Left ventricle myocardium inferior (tissue), 1 donor: ENCODE measurements at regions not wholly inside any gene's neighbourhood (a gene's known extent, or its start where the extent isn't known, plus 50 kb on each side); places are given as distances from the start of the nearest gene placed in this dataset.

Experiments
- DNase-seq: peaks from one replicate; pipeline ENCODE4 v3.0.0-alpha.2; 2020
- H3K27ac ChIP-seq: fragments of 200-600 bp; replicated peaks from 2 replicates; pipeline ENCODE4 v1.8.0; 2021
- H3K27me3 ChIP-seq: fragments of 200-600 bp; 2 replicates; pipeline ENCODE4 v1.8.0; 2021; ENCODE audit warnings: low read depth
- H3K36me3 ChIP-seq: fragments of 200-600 bp; 2 replicates; pipeline ENCODE4 v1.8.0; 2021
- H3K4me1 ChIP-seq: fragments of 200-600 bp; 2 replicates; pipeline ENCODE4 v1.8.0; 2021
- H3K4me3 ChIP-seq: fragments of 200-600 bp; 2 replicates; pipeline ENCODE4 v1.8.0; 2021; ENCODE audit warnings: mild to moderate bottlenecking, moderate library complexity
- H3K9me3 ChIP-seq: fragments of 200-600 bp; replicated peaks from 2 replicates; pipeline ENCODE4 v1.8.0; 2021
- intact Hi-C: fragments of 100-400 bp; cut with micrococcal nuclease; formaldehyde crosslinking; loops from one replicate; pipeline ENCODE4 v1.11.0; 2022
- TF ChIP-seq, protein P1 (sequence below): fragments of 200-600 bp; IDR thresholded peaks from 2 replicates; pipeline ENCODE4 v1.8.0; 2021; ENCODE audit warnings: antibody characterized with exemption, mild to moderate bottlenecking, borderline replicate concordance
- donor health status: DM: no; HTN: yes; CAD: no; lungs with severe emphysema.

- H3K9me3 ChIP-seq, result no peaks in the 10 kb centered on the region
- DNase-seq, result no peak
- H3K4me3 ChIP-seq, result no peak overlapping the region
- no peaks in the 10 kb centered on the region for H3K36me3 ChIP-seq
- intact Hi-C loops, result no loop called here
- peaks cover 7% of the 10 kb centered on the region for H3K27me3 ChIP-seq
- no peak overlapping the region for H3K27ac ChIP-seq
- TF ChIP-seq, protein P1, sequence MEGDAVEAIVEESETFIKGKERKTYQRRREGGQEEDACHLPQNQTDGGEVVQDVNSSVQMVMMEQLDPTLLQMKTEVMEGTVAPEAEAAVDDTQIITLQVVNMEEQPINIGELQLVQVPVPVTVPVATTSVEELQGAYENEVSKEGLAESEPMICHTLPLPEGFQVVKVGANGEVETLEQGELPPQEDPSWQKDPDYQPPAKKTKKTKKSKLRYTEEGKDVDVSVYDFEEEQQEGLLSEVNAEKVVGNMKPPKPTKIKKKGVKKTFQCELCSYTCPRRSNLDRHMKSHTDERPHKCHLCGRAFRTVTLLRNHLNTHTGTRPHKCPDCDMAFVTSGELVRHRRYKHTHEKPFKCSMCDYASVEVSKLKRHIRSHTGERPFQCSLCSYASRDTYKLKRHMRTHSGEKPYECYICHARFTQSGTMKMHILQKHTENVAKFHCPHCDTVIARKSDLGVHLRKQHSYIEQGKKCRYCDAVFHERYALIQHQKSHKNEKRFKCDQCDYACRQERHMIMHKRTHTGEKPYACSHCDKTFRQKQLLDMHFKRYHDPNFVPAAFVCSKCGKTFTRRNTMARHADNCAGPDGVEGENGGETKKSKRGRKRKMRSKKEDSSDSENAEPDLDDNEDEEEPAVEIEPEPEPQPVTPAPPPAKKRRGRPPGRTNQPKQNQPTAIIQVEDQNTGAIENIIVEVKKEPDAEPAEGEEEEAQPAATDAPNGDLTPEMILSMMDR, result no peak
- no peaks in the 10 kb centered on the region for H3K4me1 ChIP-seq
Observed at GRCh38 chr7:42392826-42393225, 155.8 kb upstream of the GLI3 start.

DNA sequence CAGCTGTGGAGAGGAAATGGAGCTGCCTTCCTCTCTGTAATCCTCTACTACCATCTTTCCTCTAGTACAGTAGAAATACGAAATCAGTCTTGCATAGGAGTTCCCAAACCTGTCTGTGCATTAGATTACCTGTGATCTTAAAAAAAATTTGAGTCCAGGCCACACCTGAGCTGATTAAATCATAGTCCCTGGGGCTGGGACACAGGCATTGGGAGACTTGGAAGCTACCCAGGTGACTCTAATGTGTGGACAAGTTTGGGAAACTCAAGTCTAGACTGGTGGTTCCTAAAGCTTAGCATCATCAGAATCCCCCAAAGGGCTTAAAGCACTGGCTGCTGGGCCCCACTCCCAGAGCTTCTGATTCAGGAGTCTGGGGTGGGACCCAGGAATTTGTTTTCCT is 152.7 kb upstream of the GLI3 start:
- Histone ChIP-seq H3K4me3 (no peak overlapping the region), H3K27me3 (peaks cover 4% of the 10 kb centered on the region), H3K36me3 (no peaks in the 10 kb centered on the region), H3K9me3 (no peaks in the 10 kb centered on the region), H3K27ac (no peak overlapping the region), H3K4me1 (no peaks in the 10 kb centered on the region)
- TF ChIP-seq, protein P1, result no peak
- intact Hi-C loops, result no loop called here
- no peak for DNase-seq

DNA sequence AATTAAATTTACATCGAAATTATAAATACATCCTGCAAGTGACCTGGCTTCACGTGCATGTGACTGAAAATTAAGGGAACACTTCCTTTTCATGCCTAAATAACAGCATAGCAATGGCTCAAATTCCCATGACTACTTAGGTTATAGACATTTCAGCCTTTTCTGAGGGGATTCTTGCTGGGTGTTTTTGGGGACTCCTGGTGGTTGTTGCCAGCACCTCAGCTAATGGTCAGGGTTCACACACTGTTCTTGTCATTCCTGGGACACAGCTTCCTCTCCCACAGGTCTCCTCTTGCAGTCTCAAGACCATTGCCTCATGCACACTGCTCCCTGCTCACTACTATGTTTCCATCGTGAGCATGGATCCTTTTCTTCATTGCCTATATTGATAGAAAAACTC is 148.9 kb upstream of the GLI3 start:
- intact Hi-C loops, result no loop called here
- no peaks in the 10 kb centered on the region for H3K9me3 ChIP-seq

GRCh38 chr7:42381161-42381560 is 144.2 kb upstream of the GLI3 start:
- no peaks in the 10 kb centered on the region for H3K9me3 ChIP-seq
- no peaks in the 10 kb centered on the region for H3K36me3 ChIP-seq
- no peak for DNase-seq
- H3K4me1 ChIP-seq, result no peaks in the 10 kb centered on the region
- no peak overlapping the region for H3K4me3 ChIP-seq
- no peaks in the 10 kb centered on the region for H3K27me3 ChIP-seq
- H3K27ac ChIP-seq, result no peak overlapping the region
- TF ChIP-seq, protein P1, result no peak
- intact Hi-C loops, result no loop called here

More for the DNA sequence above, 148.9 kb upstream of the GLI3 start:
- no peak for DNase-seq
- TF ChIP-seq, protein P1, result no peak
- no peaks in the 10 kb centered on the region for H3K27me3 ChIP-seq
- H3K4me3 ChIP-seq, result no peak overlapping the region
- no peak overlapping the region for H3K27ac ChIP-seq
- no peaks in the 10 kb centered on the region for H3K36me3 ChIP-seq
- no peaks in the 10 kb centered on the region for H3K4me1 ChIP-seq

GRCh38 chr7:42380401-42380800 is 143.4 kb upstream of the GLI3 start:
- Histone ChIP-seq H3K36me3 (no peaks in the 10 kb centered on the region), H3K27me3 (no peaks in the 10 kb centered on the region), H3K9me3 (no peaks in the 10 kb centered on the region), H3K4me3 (no peak overlapping the region), H3K4me1 (no peaks in the 10 kb centered on the region), H3K27ac (no peak overlapping the region)
- intact Hi-C loops, result no loop called here
- DNase-seq, result no peak
- TF ChIP-seq, protein P1, result no peak

DNA sequence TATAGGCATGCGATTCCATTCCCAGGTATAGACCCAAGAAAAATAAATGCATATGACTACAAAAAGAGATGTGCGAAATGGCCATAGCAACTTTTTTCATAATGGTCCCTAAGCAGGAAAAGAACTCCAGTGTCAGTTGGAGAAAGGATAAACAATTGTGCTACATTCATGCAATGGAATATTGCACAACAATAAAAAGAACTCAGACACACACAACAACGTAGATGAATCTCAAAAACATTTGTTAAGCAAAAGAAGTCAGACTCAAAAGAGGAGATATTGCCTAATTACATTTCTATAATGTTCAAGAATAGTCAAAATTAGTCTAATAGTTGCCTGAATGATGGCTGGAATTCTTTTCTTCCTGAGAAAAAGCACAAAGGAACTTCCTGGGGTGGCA is 141.1 kb upstream of the GLI3 start:
- TF ChIP-seq, protein P1, result no peak
- H3K36me3 ChIP-seq, result no peaks in the 10 kb centered on the region
- intact Hi-C loops, result no loop called here

More for the DNA sequence above, 141.1 kb upstream of the GLI3 start:
- DNase-seq, result no peak
- H3K4me3 ChIP-seq, result no peak overlapping the region
- no peaks in the 10 kb centered on the region for H3K9me3 ChIP-seq
- H3K4me1 ChIP-seq, result no peaks in the 10 kb centered on the region
- peaks cover 3% of the 10 kb centered on the region for H3K27me3 ChIP-seq
- no peak overlapping the region for H3K27ac ChIP-seq
